PC-3 (cell line): ENCODE measurements at regions not wholly inside any gene's neighbourhood (a gene's known extent, or its start where the extent isn't known, plus 50 kb on each side); places are given as distances from the start of the nearest gene placed in this dataset.

Experiments used
- ATAC-seq: fragments of 200-7000 bp; cut with Tn5 transposase; 2 replicates; pipeline ENCODE4 v1.9.1; 2020; ENCODE audit warnings: mild to moderate bottlenecking, moderate library complexity
- BruUV-seq: library from RNA; stranded (reverse); fragments of 400-500 nt; replicated peaks from 2 replicates; lab custom pipeline; 2021; lab: Mats Ljungman, UMichigan
- CTCF ChIA-PET: fragments of 300-600 bp; sonication (Branson Sonifier 250); formaldehyde crosslinking; loops from one replicate; lab custom pipeline; 2022; ENCODE audit warnings: antibody characterized with exemption; lab: Charles Lee
- POLR2A ChIA-PET: fragments of 300-600 bp; sonication (Branson Sonifier 250); formaldehyde crosslinking; loops from one replicate; lab custom pipeline; 2022; ENCODE audit warnings: antibody characterized with exemption; ENCODE audit not compliant: unreplicated experiment; lab: Charles Lee
- DNase-seq: peaks from one replicate; pipeline ENCODE4 v3.0.0-alpha.2; 2015
- H2AFZ ChIP-seq: fragments of 300-600 bp; sonication (generic); 2 replicates; pipeline ENCODE4 v1.6.0; 2016; ENCODE audit warnings: antibody characterized with exemption, low read length
- H3F3A ChIP-seq: fragments of 300-600 bp; sonication (generic); one replicate; pipeline ENCODE4 v1.6.0; 2017; ENCODE audit warnings: antibody characterized with exemption, low read length, control low read depth, mild to moderate bottlenecking; ENCODE audit not compliant: unreplicated experiment
- H3K27ac ChIP-seq: fragments of 300-600 bp; sonication (generic); 2 replicates; pipeline ENCODE4 v1.5.1; 2016; ENCODE audit warnings: mild to moderate bottlenecking, low read length
- H3K27me3 ChIP-seq: fragments of 300-600 bp; sonication (generic); 2 replicates; pipeline ENCODE4 v1.6.1; 2016; ENCODE audit warnings: low read length, mixed read lengths
- H3K36me3 ChIP-seq: fragments of 300-600 bp; sonication (generic); 2 replicates; pipeline ENCODE4 v1.6.1; 2016; ENCODE audit warnings: low read depth, mixed run types, low read length, mixed read lengths
- H3K4me1 ChIP-seq: fragments of 300-600 bp; sonication (generic); 2 replicates; pipeline ENCODE4 v1.5.1; 2016; ENCODE audit warnings: low read length; ENCODE audit not compliant: insufficient read depth
- H3K4me2 ChIP-seq: fragments of 300-600 bp; sonication (generic); 2 replicates; pipeline ENCODE4 v1.6.0; 2016; ENCODE audit warnings: low read length
- H3K4me3 ChIP-seq: fragments of 300-600 bp; sonication (generic); 2 replicates; pipeline ENCODE4 v1.5.1; 2016; ENCODE audit warnings: mild to moderate bottlenecking, low read length, mixed read lengths
- H3K79me2 ChIP-seq: fragments of 300-600 bp; sonication (generic); 2 replicates; pipeline ENCODE4 v1.6.1; 2017; ENCODE audit warnings: low read length, mixed read lengths
- H3K9ac ChIP-seq: fragments of 300-600 bp; sonication (generic); 2 replicates; pipeline ENCODE4 v1.6.0; 2016; ENCODE audit warnings: mild to moderate bottlenecking, low read length
- H3K9me2 ChIP-seq: fragments of 300-600 bp; sonication (generic); replicated peaks from 2 replicates; pipeline ENCODE4 v1.6.1; 2016; ENCODE audit warnings: mixed run types, low read length, mixed read lengths
- H3K9me3 ChIP-seq: fragments of 300-600 bp; sonication (generic); 2 replicates; pipeline ENCODE4 v1.6.1; 2016; ENCODE audit warnings: low read length, mixed read lengths
- H4K20me1 ChIP-seq: fragments of 300-600 bp; sonication (generic); 2 replicates; pipeline ENCODE4 v1.6.1; 2016; ENCODE audit warnings: low read length, mixed read lengths
- CTCF ChIP-seq: fragments of 300-600 bp; sonication (generic); conservative IDR thresholded peaks from 2 replicates; pipeline ENCODE4 v1.5.1; 2017; ENCODE audit warnings: antibody characterized with exemption, low read depth, mild to moderate bottlenecking, low read length
- EZH2 ChIP-seq: fragments of 300-600 bp; sonication (generic); IDR thresholded peaks from one replicate; pipeline ENCODE4 v1.6.1; 2017; ENCODE audit warnings: antibody characterized with exemption, mild to moderate bottlenecking, low read length; ENCODE audit not compliant: unreplicated experiment
- EZH2phosphoT487 ChIP-seq: fragments of 300-600 bp; sonication (generic); IDR thresholded peaks from 2 replicates; pipeline ENCODE4 v1.6.1; 2018; ENCODE audit warnings: mild to moderate bottlenecking, antibody characterized with exemption, low read length, borderline replicate concordance
- intact Hi-C: fragments of 100-400 bp; cut with micrococcal nuclease; formaldehyde crosslinking; loops from 2 replicates; pipeline ENCODE4 v1.9.0; 2023

- Histone ChIP-seq H2AFZ (no peak overlapping the region), H3F3A (no peaks in the 10 kb centered on the region), H3K36me3 (no peaks in the 10 kb centered on the region), H3K4me1 (no peaks in the 10 kb centered on the region), H3K9ac (no peak overlapping the region), H3K27ac (no peak overlapping the region), H3K9me2 (no peaks in the 10 kb centered on the region), H3K4me3 (no peak overlapping the region), H3K79me2 (no peaks in the 10 kb centered on the region), H3K9me3 (no peaks in the 10 kb centered on the region), H3K4me2 (no peak overlapping the region), H4K20me1 (no peaks in the 10 kb centered on the region), H3K27me3 (peaks cover 84% of the 10 kb centered on the region)
- POLR2A ChIA-PET: interaction anchor here (0.7 kb wide), 1 partner anchor 271 kb away, joined by 23 read pairs; no protein-coding TSS in a partner anchor
- DNase-seq: no peak
- CTCF ChIA-PET: no interaction called here
- intact Hi-C loops: no loop called here
- no peak for ATAC-seq
- no TSS peak for BruUV-seq
- TF ChIP-seq EZH2phosphoT487 (no peak), EZH2 (no peak), CTCF (no peak)
Observed at GRCh38 chr6:1244278-1244677, 67.6 kb upstream of the FOXQ1 start.

- no peak overlapping the region for H3K9ac ChIP-seq
- ATAC-seq (no peak), DNase-seq (no peak)
- H3K4me3 ChIP-seq: no peak overlapping the region
- H3K9me3 ChIP-seq: no peaks in the 10 kb centered on the region
- H3K4me2 ChIP-seq: no peak overlapping the region
- H3K36me3 ChIP-seq: no peaks in the 10 kb centered on the region
- H2AFZ ChIP-seq: no peak overlapping the region
- no peaks in the 10 kb centered on the region for H3F3A ChIP-seq
- no peak overlapping the region for H3K27ac ChIP-seq
- intact Hi-C loops: no loop called here
- H3K79me2 ChIP-seq: no peaks in the 10 kb centered on the region
- CTCF ChIA-PET: no interaction called here
- H3K9me2 ChIP-seq: no peaks in the 10 kb centered on the region
- H3K4me1 ChIP-seq: no peaks in the 10 kb centered on the region
- TF ChIP-seq CTCF (no peak), EZH2phosphoT487 (no peak), EZH2 (no peak)
- H4K20me1 ChIP-seq: no peaks in the 10 kb centered on the region
- H3K27me3 ChIP-seq: peaks cover 86% of the 10 kb centered on the region
- POLR2A ChIA-PET: no interaction called here
- BruUV-seq: no TSS peak
Observed at GRCh38 chr6:1242446-1242845, 69.5 kb upstream of the FOXQ1 start.

GRCh38 chr6:1242021-1242420 lies 69.9 kb upstream of the FOXQ1 start:
- H3K27me3 ChIP-seq: peaks cover 86% of the 10 kb centered on the region
- no peaks in the 10 kb centered on the region for H4K20me1 ChIP-seq
- no peaks in the 10 kb centered on the region for H3K9me2 ChIP-seq
- H2AFZ ChIP-seq: no peak overlapping the region
- DNase-seq: no peak
- no peaks in the 10 kb centered on the region for H3K36me3 ChIP-seq
- TF ChIP-seq EZH2phosphoT487 (no peak), CTCF (no peak)
- no TSS peak for BruUV-seq
- ChIA-PET POLR2A (no interaction called here), CTCF (no interaction called here)
- no peaks in the 10 kb centered on the region for H3F3A ChIP-seq
- H3K4me3 ChIP-seq: no peak overlapping the region
- H3K9ac ChIP-seq: no peak overlapping the region
- no peaks in the 10 kb centered on the region for H3K4me1 ChIP-seq
- no peaks in the 10 kb centered on the region for H3K9me3 ChIP-seq
- no peaks in the 10 kb centered on the region for H3K79me2 ChIP-seq
- intact Hi-C loops: no loop called here
- ATAC-seq: no peak
- no peak overlapping the region for H3K4me2 ChIP-seq
- no peak overlapping the region for H3K27ac ChIP-seq
